BLaER1 (cell line): ENCODE measurements at regions not wholly inside any gene's neighbourhood (a gene's known extent, or its start where the extent isn't known, plus 50 kb on each side); places are given as distances from the start of the nearest gene placed in this dataset.

ENCODE experiments used
- H3K27ac ChIP-seq: shearing (Covaris generic); formaldehyde crosslinking; 2 replicates; pipeline ENCODE4 v1.8.1; 2022
- H3K27me3 ChIP-seq: shearing (Covaris generic); formaldehyde crosslinking; 2 replicates; pipeline ENCODE4 v1.8.1; 2022
- H3K36me3 ChIP-seq: shearing (Covaris generic); formaldehyde crosslinking; 2 replicates; pipeline ENCODE4 v1.8.1; 2022
- H3K4me1 ChIP-seq: shearing (Covaris generic); formaldehyde crosslinking; 2 replicates; pipeline ENCODE4 v1.8.1; 2022
- H3K4me2 ChIP-seq: shearing (Covaris generic); formaldehyde crosslinking; 2 replicates; pipeline ENCODE4 v1.8.1; 2022
- H3K4me3 ChIP-seq: shearing (Covaris generic); formaldehyde crosslinking; 2 replicates; pipeline ENCODE4 v1.8.1; 2022
- H3K9ac ChIP-seq: shearing (Covaris generic); formaldehyde crosslinking; 2 replicates; pipeline ENCODE4 v1.8.1; 2022
- H3K9me3 ChIP-seq: shearing (Covaris generic); formaldehyde crosslinking; 2 replicates; pipeline ENCODE4 v1.8.1; 2022
- H4K20me1 ChIP-seq: shearing (Covaris generic); formaldehyde crosslinking; 2 replicates; pipeline ENCODE4 v1.8.1; 2022
- Cebpa-rat ChIP-seq: shearing (Covaris generic); IDR thresholded peaks from 2 replicates; pipeline ENCODE4 v1.8.1; 2022

GRCh38 chr2:145721681-145722080 lies 1201.8 kb upstream of the ZEB2 start:
- Histone ChIP-seq H3K4me3 (no peak overlapping the region), H3K4me1 (no peaks in the 10 kb centered on the region), H4K20me1 (no peaks in the 10 kb centered on the region), H3K36me3 (no peaks in the 10 kb centered on the region), H3K9me3 (no peaks in the 10 kb centered on the region), H3K4me2 (no peak overlapping the region), H3K27me3 (no peaks in the 10 kb centered on the region), H3K27ac (no peak overlapping the region), H3K9ac (no peak overlapping the region)
- TF ChIP-seq Cebpa-rat: no peak

- H3K4me2 ChIP-seq: no peak overlapping the region
- H3K36me3 ChIP-seq: no peaks in the 10 kb centered on the region
- no peaks in the 10 kb centered on the region for H3K27me3 ChIP-seq
- no peak for TF ChIP-seq Cebpa-rat
- no peaks in the 10 kb centered on the region for H4K20me1 ChIP-seq
- no peaks in the 10 kb centered on the region for H3K4me1 ChIP-seq
- H3K4me3 ChIP-seq: no peak overlapping the region
- H3K9ac ChIP-seq: no peak overlapping the region
- no peaks in the 10 kb centered on the region for H3K9me3 ChIP-seq
- no peak overlapping the region for H3K27ac ChIP-seq
Observed at GRCh38 chr2:145715601-145716000, 1195.7 kb upstream of the ZEB2 start.

- H3K27me3 ChIP-seq: no peaks in the 10 kb centered on the region
- no peak for TF ChIP-seq Cebpa-rat
- no peaks in the 10 kb centered on the region for H3K9me3 ChIP-seq
- H3K9ac ChIP-seq: no peak overlapping the region
- no peak overlapping the region for H3K27ac ChIP-seq
- no peaks in the 10 kb centered on the region for H3K4me1 ChIP-seq
- no peaks in the 10 kb centered on the region for H3K36me3 ChIP-seq
- no peak overlapping the region for H3K4me2 ChIP-seq
- H3K4me3 ChIP-seq: no peak overlapping the region
- H4K20me1 ChIP-seq: no peaks in the 10 kb centered on the region
Observed at GRCh38 chr2:145710303-145710702, 1190.4 kb upstream of the ZEB2 start.

- no peaks in the 10 kb centered on the region for H3K9me3 ChIP-seq
- no peak overlapping the region for H3K4me3 ChIP-seq
- TF ChIP-seq Cebpa-rat: no peak
- no peaks in the 10 kb centered on the region for H3K4me1 ChIP-seq
- H3K27ac ChIP-seq: no peak overlapping the region
- no peaks in the 10 kb centered on the region for H3K36me3 ChIP-seq
- no peaks in the 10 kb centered on the region for H3K27me3 ChIP-seq
- no peak overlapping the region for H3K9ac ChIP-seq
- no peaks in the 10 kb centered on the region for H4K20me1 ChIP-seq
- H3K4me2 ChIP-seq: no peak overlapping the region
Observed at GRCh38 chr2:145702305-145702704, 1182.4 kb upstream of the ZEB2 start.

- Histone ChIP-seq H3K4me1 (no peaks in the 10 kb centered on the region), H3K27me3 (no peaks in the 10 kb centered on the region), H3K4me2 (no peak overlapping the region), H3K36me3 (no peaks in the 10 kb centered on the region), H3K27ac (no peak overlapping the region), H4K20me1 (no peaks in the 10 kb centered on the region), H3K9ac (no peak overlapping the region), H3K4me3 (no peak overlapping the region), H3K9me3 (no peaks in the 10 kb centered on the region)
- TF ChIP-seq Cebpa-rat: no peak
Observed at GRCh38 chr2:145692971-145693478, 1173.1 kb upstream of the ZEB2 start.

- Histone ChIP-seq H3K4me3 (no peak overlapping the region), H3K27me3 (no peaks in the 10 kb centered on the region), H4K20me1 (no peaks in the 10 kb centered on the region), H3K4me1 (no peaks in the 10 kb centered on the region), H3K36me3 (no peaks in the 10 kb centered on the region), H3K27ac (no peak overlapping the region), H3K9ac (no peak overlapping the region), H3K4me2 (no peak overlapping the region), H3K9me3 (no peaks in the 10 kb centered on the region)
- TF ChIP-seq Cebpa-rat: no peak
Observed at GRCh38 chr2:145691659-145692058, 1171.7 kb upstream of the ZEB2 start.

GRCh38 chr2:145690183-145690778 lies 1170.4 kb upstream of the ZEB2 start:
- Histone ChIP-seq H3K9ac (no peak overlapping the region), H3K4me3 (no peak overlapping the region), H3K4me1 (no peaks in the 10 kb centered on the region), H4K20me1 (no peaks in the 10 kb centered on the region), H3K36me3 (no peaks in the 10 kb centered on the region), H3K27ac (no peak overlapping the region), H3K9me3 (no peaks in the 10 kb centered on the region), H3K27me3 (no peaks in the 10 kb centered on the region), H3K4me2 (no peak overlapping the region)
- no peak for TF ChIP-seq Cebpa-rat

GRCh38 chr2:145689277-145689676 lies 1169.4 kb upstream of the ZEB2 start:
- Histone ChIP-seq H3K9me3 (no peaks in the 10 kb centered on the region), H3K27ac (no peak overlapping the region), H3K9ac (no peak overlapping the region), H3K27me3 (no peaks in the 10 kb centered on the region), H4K20me1 (no peaks in the 10 kb centered on the region), H3K4me3 (no peak overlapping the region), H3K36me3 (no peaks in the 10 kb centered on the region), H3K4me2 (no peak overlapping the region), H3K4me1 (no peaks in the 10 kb centered on the region)
- TF ChIP-seq Cebpa-rat: no peak

GRCh38 chr2:145688156-145688555 lies 1168.2 kb upstream of the ZEB2 start:
- TF ChIP-seq Cebpa-rat: no peak

GRCh38 chr2:145687442-145688134 lies 1167.7 kb upstream of the ZEB2 start:
- H3K4me2 ChIP-seq: no peak overlapping the region
- no peaks in the 10 kb centered on the region for H3K27me3 ChIP-seq
- no peak for TF ChIP-seq Cebpa-rat
- H3K9ac ChIP-seq: no peak overlapping the region
- no peaks in the 10 kb centered on the region for H3K9me3 ChIP-seq
- no peaks in the 10 kb centered on the region for H3K4me1 ChIP-seq
- H3K36me3 ChIP-seq: no peaks in the 10 kb centered on the region
- H3K4me3 ChIP-seq: no peak overlapping the region
- H4K20me1 ChIP-seq: no peaks in the 10 kb centered on the region
- H3K27ac ChIP-seq: no peak overlapping the region

More at GRCh38 chr2:145688156-145688555, 1168.2 kb upstream of the ZEB2 start:
- Histone ChIP-seq H3K27me3 (no peaks in the 10 kb centered on the region), H3K27ac (no peak overlapping the region), H3K9ac (no peak overlapping the region), H3K36me3 (no peaks in the 10 kb centered on the region), H4K20me1 (no peaks in the 10 kb centered on the region), H3K4me2 (no peak overlapping the region), H3K4me3 (no peak overlapping the region), H3K4me1 (no peaks in the 10 kb centered on the region), H3K9me3 (no peaks in the 10 kb centered on the region)
